Fibroblast of villous mesenchyme (primary cell): ENCODE measurements at regions not wholly inside any gene's neighbourhood (a gene's known extent, or its start where the extent isn't known, plus 50 kb on each side); places are given as distances from the start of the nearest gene placed in this dataset.
"Not testable (repeated sequence)": the region's sequence is repeated elsewhere in the genome, so short reads cannot be mapped to it uniquely, and the experiment has no call there.

ENCODE experiments used
- DNase-seq: peaks from one replicate; pipeline ENCODE4 v3.0.0-alpha.2; 2010; ENCODE audit warnings: low read depth
- H3K4me3 ChIP-seq: 2 replicates; pipeline ENCODE4 v1.5.1; 2011; ENCODE audit warnings: low read depth, mild to moderate bottlenecking, low read length
- TF ChIP-seq, protein P1 (sequence below): IDR thresholded peaks from 2 replicates; pipeline ENCODE4 v1.5.1; 2012; ENCODE audit warnings: low read depth, mild to moderate bottlenecking, low read length; ENCODE audit not compliant: insufficient read depth

DNA sequence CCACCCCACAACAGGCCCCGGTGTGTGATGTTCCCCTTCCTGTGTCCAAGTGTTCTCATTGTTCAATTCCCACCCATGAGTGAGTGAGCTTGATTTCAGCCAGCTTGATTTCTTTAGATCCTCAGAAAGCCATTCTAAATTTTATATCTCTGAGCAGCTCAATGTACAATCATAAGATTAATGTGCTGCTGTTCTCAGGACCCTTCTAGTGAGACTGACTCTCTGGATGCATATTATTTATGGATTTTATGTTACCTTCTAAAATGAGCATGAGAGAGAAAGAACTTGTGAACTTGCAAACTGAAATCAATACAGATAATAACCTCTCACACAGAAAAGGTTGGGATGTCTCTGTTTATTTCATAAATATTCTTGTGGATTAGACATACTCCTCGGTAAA, 1133.5 kb upstream of the TMPRSS15 start:
- TF ChIP-seq, protein P1, sequence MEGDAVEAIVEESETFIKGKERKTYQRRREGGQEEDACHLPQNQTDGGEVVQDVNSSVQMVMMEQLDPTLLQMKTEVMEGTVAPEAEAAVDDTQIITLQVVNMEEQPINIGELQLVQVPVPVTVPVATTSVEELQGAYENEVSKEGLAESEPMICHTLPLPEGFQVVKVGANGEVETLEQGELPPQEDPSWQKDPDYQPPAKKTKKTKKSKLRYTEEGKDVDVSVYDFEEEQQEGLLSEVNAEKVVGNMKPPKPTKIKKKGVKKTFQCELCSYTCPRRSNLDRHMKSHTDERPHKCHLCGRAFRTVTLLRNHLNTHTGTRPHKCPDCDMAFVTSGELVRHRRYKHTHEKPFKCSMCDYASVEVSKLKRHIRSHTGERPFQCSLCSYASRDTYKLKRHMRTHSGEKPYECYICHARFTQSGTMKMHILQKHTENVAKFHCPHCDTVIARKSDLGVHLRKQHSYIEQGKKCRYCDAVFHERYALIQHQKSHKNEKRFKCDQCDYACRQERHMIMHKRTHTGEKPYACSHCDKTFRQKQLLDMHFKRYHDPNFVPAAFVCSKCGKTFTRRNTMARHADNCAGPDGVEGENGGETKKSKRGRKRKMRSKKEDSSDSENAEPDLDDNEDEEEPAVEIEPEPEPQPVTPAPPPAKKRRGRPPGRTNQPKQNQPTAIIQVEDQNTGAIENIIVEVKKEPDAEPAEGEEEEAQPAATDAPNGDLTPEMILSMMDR: no peak
- no peak overlapping the region for H3K4me3 ChIP-seq
- DNase-seq: no peak

DNA sequence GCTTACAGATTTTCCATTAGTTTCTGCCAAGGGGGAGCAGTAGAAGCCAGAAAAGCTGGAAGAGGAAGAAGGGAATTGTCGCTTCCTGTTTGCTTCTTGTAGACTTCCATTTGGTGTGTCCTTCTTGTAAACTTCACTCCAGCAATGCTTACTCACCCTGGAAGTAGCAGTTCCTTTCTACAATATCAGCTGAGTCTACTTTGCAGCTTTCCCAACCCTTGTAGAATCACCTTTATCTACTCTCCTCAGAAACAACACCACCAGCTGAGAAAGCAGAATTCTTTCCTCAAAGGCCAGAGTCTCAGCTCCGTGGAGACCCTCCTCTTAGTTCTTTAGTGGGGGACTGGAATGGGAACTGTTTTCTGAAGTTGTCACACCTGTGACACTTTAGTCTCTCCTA, 1136.7 kb upstream of the TMPRSS15 start:
- H3K4me3 ChIP-seq: no peak overlapping the region
- TF ChIP-seq, protein P1: no peak
- DNase-seq: no peak

DNA sequence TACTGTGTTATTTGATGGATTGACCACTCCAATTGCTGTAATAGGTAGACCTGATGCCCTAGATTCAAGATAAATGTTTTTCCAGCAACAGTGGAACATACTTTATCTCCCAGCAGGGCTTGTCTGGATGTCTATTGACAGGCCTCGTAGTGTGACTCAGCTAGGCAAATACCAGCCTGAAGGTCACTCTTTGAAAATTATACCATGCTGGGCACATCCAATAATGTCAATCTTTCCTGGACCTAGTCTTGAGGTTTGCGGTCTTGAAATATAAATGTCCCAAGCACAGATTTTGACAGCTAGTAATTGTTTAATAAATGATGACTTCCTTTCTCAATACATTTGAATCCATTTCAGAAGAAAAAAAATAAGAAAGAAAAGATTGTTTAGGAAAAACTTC, 1138.0 kb upstream of the TMPRSS15 start:
- DNase-seq: no peak
- no peak overlapping the region for H3K4me3 ChIP-seq
- TF ChIP-seq, protein P1: no peak

DNA sequence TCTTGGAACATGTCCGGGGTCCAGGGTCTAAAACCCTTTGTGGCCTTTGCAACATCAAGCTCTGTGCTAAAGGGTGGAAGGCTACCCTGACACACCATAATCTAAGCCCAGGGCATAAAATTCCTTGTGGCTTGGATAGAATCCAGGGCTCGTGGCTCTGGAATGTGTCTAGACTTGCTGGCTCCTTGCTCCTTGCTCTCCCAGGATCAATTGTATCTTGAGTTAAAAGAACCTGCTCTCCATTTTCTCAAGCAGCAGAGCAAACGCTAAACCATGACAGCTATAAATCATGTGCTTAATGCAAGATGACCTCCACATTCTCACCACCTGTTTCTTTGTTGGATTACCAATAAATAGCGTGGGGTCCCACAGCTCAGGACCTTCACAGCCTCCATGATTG, 1140.9 kb upstream of the TMPRSS15 start:
- not testable (repeated sequence) for DNase-seq, H3K4me3 ChIP-seq

DNA sequence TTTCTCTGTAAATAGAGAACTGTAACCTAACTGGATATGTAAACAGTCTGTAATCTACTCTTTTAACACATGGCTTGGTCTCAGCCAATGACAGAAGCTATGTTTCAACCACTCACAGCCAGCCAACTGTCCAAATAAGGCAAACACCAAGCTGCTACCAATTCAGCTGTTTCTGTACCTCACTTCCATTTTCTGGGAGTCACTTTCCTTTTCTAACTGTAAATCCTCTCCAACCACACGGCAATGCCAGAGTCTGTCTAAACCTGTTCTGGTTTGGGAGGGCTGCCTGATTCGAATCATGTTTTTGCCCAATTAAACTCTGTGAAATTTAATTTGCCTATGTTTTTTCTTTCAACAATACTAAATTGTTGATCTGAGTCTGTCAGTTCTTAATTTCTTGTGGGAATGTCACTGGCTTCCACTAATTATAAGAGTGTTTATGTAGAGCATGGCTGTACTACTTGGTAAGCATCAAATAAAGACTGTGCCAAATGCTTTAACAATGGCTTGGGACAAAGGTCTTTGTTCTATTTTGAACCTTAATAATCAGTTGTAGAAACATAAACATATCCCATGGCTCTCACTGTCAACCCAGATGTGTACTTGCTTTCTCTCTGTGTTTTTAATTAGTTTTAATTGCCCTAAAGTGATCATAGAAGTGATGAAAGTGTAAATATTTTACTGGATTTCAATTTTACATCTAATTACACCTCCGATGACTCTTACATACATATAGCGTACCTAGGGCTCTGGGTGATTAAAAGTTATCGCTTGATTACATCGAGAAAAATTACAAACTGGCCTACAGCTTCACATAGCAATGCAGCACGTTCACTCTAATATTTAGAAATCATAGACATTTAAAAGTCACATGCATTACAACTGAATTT, 1144.6 kb upstream of the TMPRSS15 start:
- no peak overlapping the region for H3K4me3 ChIP-seq
- TF ChIP-seq, protein P1: no peak
- no peak for DNase-seq

DNA sequence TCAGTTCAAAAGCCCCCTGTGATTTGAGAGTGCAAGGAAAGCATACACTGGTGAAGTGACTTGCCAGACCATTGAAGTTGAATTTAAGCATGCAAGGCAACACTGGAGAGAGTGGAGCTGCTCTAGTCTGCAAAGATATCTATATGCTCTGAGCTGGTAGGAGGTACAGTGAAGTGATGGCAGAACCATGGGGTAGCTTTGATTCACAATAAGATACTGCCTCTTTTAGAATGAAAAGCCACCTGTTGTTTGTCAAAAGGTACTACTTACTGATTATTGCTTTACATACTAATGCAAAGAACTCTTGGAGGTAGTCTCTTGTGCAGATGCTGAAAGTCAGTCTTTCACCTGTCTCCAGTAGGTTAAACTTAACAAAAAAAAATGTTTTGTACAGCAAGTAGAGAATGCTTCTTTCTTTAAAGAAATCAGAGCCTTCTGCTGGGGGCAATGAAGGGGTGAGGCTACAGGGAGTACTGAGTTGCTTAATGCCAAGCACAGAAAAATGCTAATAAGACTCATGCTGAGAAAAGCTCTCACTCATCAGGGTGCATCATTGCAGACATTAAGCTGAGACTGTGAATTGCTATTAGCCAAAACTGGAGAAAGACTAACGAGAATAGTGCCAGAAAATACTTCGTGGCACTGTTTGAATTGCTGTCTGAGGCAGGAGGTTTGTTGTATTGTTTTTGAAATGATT, 1150.5 kb upstream of the TMPRSS15 start:
- TF ChIP-seq, protein P1: no peak
- DNase-seq: no peak
- no peak overlapping the region for H3K4me3 ChIP-seq

DNA sequence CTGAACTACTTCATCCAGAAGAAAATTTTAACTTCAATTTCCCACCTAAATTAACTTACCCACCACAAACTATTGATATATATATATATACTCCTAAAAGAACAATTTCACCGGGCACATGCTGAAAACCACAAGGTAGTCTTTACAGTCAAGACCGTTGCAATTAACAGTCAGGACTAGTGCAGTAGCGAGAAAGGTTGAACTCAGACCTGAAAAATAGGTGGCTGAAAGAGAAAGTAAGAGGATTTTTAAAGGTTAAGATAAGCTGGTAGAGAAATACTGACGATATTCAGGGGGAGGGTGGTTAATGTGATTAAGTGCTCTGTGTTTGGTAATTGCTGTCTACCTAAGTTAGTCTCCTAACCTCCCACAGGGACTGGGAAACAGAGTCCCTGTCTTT, 1153.5 kb upstream of the TMPRSS15 start:
- TF ChIP-seq, protein P1: no peak
- no peak for DNase-seq
- no peak overlapping the region for H3K4me3 ChIP-seq
